ENCODE measurements at regions not wholly inside any gene's neighbourhood (a gene's known extent, or its start where the extent isn't known, plus 50 kb on each side); places are given as distances from the start of the nearest gene placed in this dataset.

GRCh38 chr5:15097552-15097951 is 226.0 kb upstream of the ANKH start:
- TF ChIP-seq POLR2AphosphoS5 (IDR thresholded peaks at IDR 0.05; ENCODE audit: insufficient read depth in 1 of 2, low read depth in 1 of 2) (no peak), CTCF (IDR thresholded peaks at IDR 0.05) (no peak)

Data from vagina (tissue), 2 donors.